OCI-LY1 (cell line): ENCODE measurements at regions not wholly inside any gene's neighbourhood (a gene's known extent, or its start where the extent isn't known, plus 50 kb on each side); places are given as distances from the start of the nearest gene placed in this dataset.

Source experiments
- H2AFZ ChIP-seq: fragments of 200-600 bp; sonication (generic), shearing (Covaris generic); 2 replicates; pipeline ENCODE4 v1.6.0; 2014; ENCODE audit warnings: antibody characterized with exemption, mild to moderate bottlenecking, low read length
- H3F3A ChIP-seq: fragments of 200-600 bp; sonication (generic), shearing (Covaris generic); 2 replicates; pipeline ENCODE4 v1.6.0; 2014; ENCODE audit warnings: mild to moderate bottlenecking, antibody characterized with exemption, low read length, moderate library complexity; ENCODE audit not compliant: insufficient read depth
- H3K27ac ChIP-seq: fragments of 200-600 bp; sonication (generic); 2 replicates; pipeline ENCODE4 v1.5.1; 2014; ENCODE audit warnings: low read length, mixed run types, mild to moderate bottlenecking, low read depth; ENCODE audit not compliant: poor library complexity, severe bottlenecking
- H3K27me3 ChIP-seq: fragments of 200-600 bp; sonication (generic); 2 replicates; pipeline ENCODE4 v1.6.0; 2014; ENCODE audit warnings: antibody characterized with exemption, mild to moderate bottlenecking, low read length, moderate library complexity; ENCODE audit not compliant: insufficient read depth
- H3K36me3 ChIP-seq: fragments of 200-600 bp; sonication (generic); 2 replicates; pipeline ENCODE4 v1.6.1; 2014; ENCODE audit warnings: mild to moderate bottlenecking, antibody characterized with exemption, low read length, moderate library complexity, mixed read lengths; ENCODE audit not compliant: insufficient read depth
- H3K4me1 ChIP-seq: fragments of 200-600 bp; sonication (generic); 2 replicates; pipeline ENCODE4 v1.5.1; 2014; ENCODE audit warnings: mild to moderate bottlenecking, low read length, moderate library complexity; ENCODE audit not compliant: insufficient read depth, severe bottlenecking
- H3K4me2 ChIP-seq: fragments of 200-600 bp; sonication (generic), shearing (Covaris generic); 2 replicates; pipeline ENCODE4 v1.6.1; 2014; ENCODE audit warnings: low read length
- H3K4me3 ChIP-seq: fragments of 200-600 bp; sonication (generic); 2 replicates; pipeline ENCODE4 v1.5.1; 2014; ENCODE audit warnings: low read length, low read depth, mild to moderate bottlenecking, mixed read lengths; ENCODE audit not compliant: poor library complexity, severe bottlenecking
- H3K79me2 ChIP-seq: fragments of 200-600 bp; shearing (Covaris generic); 2 replicates; pipeline ENCODE4 v1.6.1; 2016; ENCODE audit warnings: mixed run types, low read length, mixed read lengths; ENCODE audit not compliant: insufficient read depth
- H3K9ac ChIP-seq: fragments of 200-600 bp; sonication (generic), shearing (Covaris generic); 2 replicates; pipeline ENCODE4 v1.6.1; 2014; ENCODE audit warnings: mild to moderate bottlenecking, low read length, mixed read lengths
- H3K9me2 ChIP-seq: fragments of 200-600 bp; sonication (generic), shearing (Covaris generic); 2 replicates; pipeline ENCODE4 v1.6.1; 2014; ENCODE audit warnings: low read depth, mild to moderate bottlenecking, low read length, mixed read lengths
- H3K9me3 ChIP-seq: fragments of 200-600 bp; shearing (Covaris generic); 2 replicates; pipeline ENCODE4 v1.6.1; 2014; ENCODE audit warnings: low read length, mixed read lengths
- H4K20me1 ChIP-seq: fragments of 200-600 bp; sonication (generic), shearing (Covaris generic); 2 replicates; pipeline ENCODE4 v1.6.0; 2016; ENCODE audit warnings: mild to moderate bottlenecking, low read length; ENCODE audit not compliant: insufficient read depth
- CTCF ChIP-seq: fragments of 200-600 bp; sonication (generic), shearing (Covaris generic); IDR thresholded peaks from 2 replicates; pipeline ENCODE4 v1.5.1; 2017; ENCODE audit warnings: mild to moderate bottlenecking, antibody characterized with exemption, low read length, moderate library complexity, mixed read lengths
- EZH2 ChIP-seq: fragments of 200-600 bp; sonication (generic), shearing (Covaris generic); IDR thresholded peaks from 2 replicates; pipeline ENCODE4 v1.8.0; 2017; ENCODE audit warnings: borderline replicate concordance, mixed run types, mild to moderate bottlenecking, antibody characterized with exemption, low read length, moderate library complexity, mixed read lengths

GRCh38 chr12:47015381-47015780 is 64.0 kb upstream of the PCED1B start:
- no peak for TF ChIP-seq CTCF
- TF ChIP-seq EZH2 = no peak
- H3K9me2 ChIP-seq = no peaks in the 10 kb centered on the region
- H3K9me3 ChIP-seq = no peaks in the 10 kb centered on the region
- H3K27ac ChIP-seq = no peak overlapping the region
- no peaks in the 10 kb centered on the region for H3K4me1 ChIP-seq
- no peaks in the 10 kb centered on the region for H3K36me3 ChIP-seq
- no peak overlapping the region for H2AFZ ChIP-seq
- H3K79me2 ChIP-seq = no peaks in the 10 kb centered on the region
- H3K27me3 ChIP-seq = no peaks in the 10 kb centered on the region
- no peak overlapping the region for H3K4me3 ChIP-seq
- no peak overlapping the region for H3K9ac ChIP-seq
- no peaks in the 10 kb centered on the region for H4K20me1 ChIP-seq
- H3K4me2 ChIP-seq = no peak overlapping the region
- H3F3A ChIP-seq = no peaks in the 10 kb centered on the region

- no peaks in the 10 kb centered on the region for H3K27me3 ChIP-seq
- no peaks in the 10 kb centered on the region for H3K4me1 ChIP-seq
- no peak overlapping the region for H3K27ac ChIP-seq
- H3K9ac ChIP-seq = no peak overlapping the region
- H3K9me3 ChIP-seq = no peaks in the 10 kb centered on the region
- no peaks in the 10 kb centered on the region for H3F3A ChIP-seq
- H4K20me1 ChIP-seq = no peaks in the 10 kb centered on the region
- no peak overlapping the region for H3K4me3 ChIP-seq
- no peaks in the 10 kb centered on the region for H3K36me3 ChIP-seq
- H3K9me2 ChIP-seq = no peaks in the 10 kb centered on the region
- TF ChIP-seq EZH2 = no peak
- no peak for TF ChIP-seq CTCF
- H3K4me2 ChIP-seq = no peak overlapping the region
- no peaks in the 10 kb centered on the region for H3K79me2 ChIP-seq
- H2AFZ ChIP-seq = no peak overlapping the region
Measured at GRCh38 chr12:47017041-47017713, 62.2 kb upstream of the PCED1B start.

DNA sequence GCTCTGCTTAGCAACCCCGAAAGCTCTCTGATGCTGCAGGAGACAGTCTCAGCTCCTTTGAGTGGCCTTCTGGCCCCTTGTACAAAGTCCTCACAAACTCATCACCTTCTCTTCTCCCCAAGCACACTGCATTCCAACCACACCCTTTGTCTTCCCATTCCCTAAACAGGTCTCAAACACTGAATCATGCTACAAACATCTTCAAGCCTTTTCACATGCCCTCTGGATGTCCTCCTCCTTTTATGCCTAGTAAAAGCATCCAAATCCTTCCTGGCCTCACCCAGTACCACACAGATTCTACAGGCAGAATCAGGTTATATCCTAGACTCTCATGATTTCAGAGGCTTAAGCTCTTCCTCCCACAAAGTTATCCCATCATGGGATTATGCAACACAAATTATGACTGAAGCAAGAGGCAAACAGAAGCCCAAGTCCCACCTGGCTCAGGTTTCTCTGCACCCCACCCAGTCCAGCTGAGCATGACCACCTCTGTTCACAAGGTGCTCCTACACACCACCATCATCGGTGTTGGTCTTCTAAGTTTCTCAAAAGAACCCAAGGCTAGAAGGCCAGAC is 61.4 kb upstream of the PCED1B start:
- no peaks in the 10 kb centered on the region for H3K9me2 ChIP-seq
- H3K9me3 ChIP-seq = no peaks in the 10 kb centered on the region
- no peak overlapping the region for H3K27ac ChIP-seq
- H3K36me3 ChIP-seq = no peaks in the 10 kb centered on the region
- H3K4me1 ChIP-seq = no peaks in the 10 kb centered on the region
- H4K20me1 ChIP-seq = no peaks in the 10 kb centered on the region
- no peaks in the 10 kb centered on the region for H3F3A ChIP-seq
- H3K79me2 ChIP-seq = no peaks in the 10 kb centered on the region
- no peak overlapping the region for H3K9ac ChIP-seq
- no peak overlapping the region for H2AFZ ChIP-seq
- H3K4me2 ChIP-seq = no peak overlapping the region
- no peak for TF ChIP-seq CTCF
- TF ChIP-seq EZH2 = no peak
- no peak overlapping the region for H3K4me3 ChIP-seq
- H3K27me3 ChIP-seq = no peaks in the 10 kb centered on the region
